IPS-18c (cell line): ENCODE measurements at regions not wholly inside any gene's neighbourhood (a gene's known extent, or its start where the extent isn't known, plus 50 kb on each side); places are given as distances from the start of the nearest gene placed in this dataset.

Experiments
- H3K4me3 ChIP-seq: 2 replicates; pipeline ENCODE4 v1.7.0; 2013; ENCODE audit warnings: low read depth, mild to moderate bottlenecking, low read length, moderate library complexity; ENCODE audit not compliant: insufficient read depth
- H3K9me3 ChIP-seq: one replicate; pipeline ENCODE4 v1.6.1; 2013; ENCODE audit warnings: mild to moderate bottlenecking, low read length, moderate library complexity; ENCODE audit not compliant: control insufficient read depth, insufficient read depth

DNA sequence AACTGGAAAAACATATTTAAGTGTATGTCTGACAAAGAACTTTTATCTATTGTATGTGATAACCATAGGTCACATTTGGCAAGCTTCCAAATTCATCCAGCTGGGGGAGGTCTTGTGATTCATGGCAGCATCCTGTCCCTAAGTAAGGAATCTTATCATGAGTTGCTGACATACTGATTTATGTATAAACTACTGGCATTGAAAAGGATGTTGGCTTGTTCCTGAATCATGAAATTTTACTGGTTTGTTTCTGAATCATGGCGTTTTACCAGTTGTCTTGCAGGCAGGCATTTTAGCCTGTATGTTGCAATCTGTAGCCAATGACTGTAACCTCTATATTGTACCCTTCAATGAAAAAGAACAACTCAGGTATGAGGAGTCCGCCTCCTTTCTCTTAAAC, 244.8 kb downstream of the IPO8 start:
- Histone ChIP-seq H3K4me3 (no peak overlapping the region), H3K9me3 (no peaks in the 10 kb centered on the region)

DNA sequence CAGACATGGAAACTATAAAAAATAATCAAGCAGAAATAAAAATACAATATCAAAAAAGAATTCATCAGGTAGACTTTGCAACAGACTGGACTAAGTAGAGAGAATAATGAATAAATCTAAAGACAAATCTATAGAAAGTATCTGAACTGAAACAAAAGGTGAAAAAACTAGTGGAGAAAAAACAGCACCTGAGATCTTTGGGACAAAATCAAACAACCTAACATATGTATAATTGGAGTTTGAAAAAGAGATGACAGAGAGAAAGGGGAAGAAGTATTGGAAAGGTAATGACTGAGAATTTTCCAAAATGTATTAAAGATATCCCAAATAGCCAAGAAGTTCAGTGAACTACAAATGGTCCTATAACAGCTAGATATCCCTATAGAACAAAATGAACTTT, 245.4 kb downstream of the IPO8 start:
- H3K9me3 ChIP-seq: no peaks in the 10 kb centered on the region
- H3K4me3 ChIP-seq: no peak overlapping the region

DNA sequence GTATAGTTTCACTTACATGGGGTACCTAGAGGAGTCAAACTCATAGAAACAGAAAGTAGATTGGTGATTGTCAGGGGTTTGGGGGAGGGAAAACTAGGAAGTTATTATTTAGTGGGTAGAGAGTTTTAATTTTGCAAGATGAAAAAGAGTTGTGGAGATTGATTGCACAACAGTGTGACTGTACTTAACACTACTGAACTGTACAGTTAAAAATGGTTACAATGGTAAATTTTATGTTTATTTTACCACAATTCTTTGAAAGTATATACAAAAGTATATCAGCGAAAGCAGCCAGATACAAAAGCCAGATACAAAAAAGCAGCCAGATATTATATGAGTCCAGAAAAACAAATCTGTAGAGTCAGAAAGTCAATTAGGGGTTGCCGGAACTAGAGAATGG, 247.6 kb downstream of the IPO8 start:
- no peak overlapping the region for H3K4me3 ChIP-seq
- H3K9me3 ChIP-seq: no peaks in the 10 kb centered on the region

DNA sequence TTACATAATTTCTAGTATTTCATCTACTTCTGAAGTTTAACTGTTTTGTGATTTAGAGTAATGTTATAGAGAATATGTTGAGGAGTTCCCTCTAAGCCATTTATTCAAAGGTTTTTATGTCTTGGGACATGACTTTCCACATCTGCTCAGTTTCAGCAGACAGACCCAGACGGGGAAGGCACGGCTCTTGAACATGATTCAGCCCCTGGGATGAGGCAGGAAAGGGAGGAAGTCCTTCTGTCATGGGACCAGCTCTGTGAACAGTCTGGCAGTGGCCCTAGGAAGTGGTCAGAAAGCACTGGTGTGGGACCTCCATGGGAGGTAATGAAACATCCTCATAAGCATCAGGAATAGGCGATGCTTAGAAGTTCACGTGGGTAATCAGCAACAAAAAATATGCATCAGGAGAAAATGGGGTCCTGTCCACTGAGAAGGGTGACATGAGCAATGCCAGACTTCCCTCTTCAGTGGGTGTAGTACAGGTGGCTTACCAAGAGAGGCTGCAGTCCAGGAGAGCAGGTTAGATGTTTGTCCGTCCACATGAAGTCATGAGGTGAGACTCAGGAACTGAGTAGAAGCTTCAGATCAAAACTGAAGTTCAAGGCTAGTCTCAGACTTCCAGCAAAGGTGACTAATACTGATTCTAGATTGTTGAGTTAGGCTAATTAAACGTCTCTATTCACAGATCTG, 248.5 kb downstream of the IPO8 start:
- Histone ChIP-seq H3K9me3 (no peaks in the 10 kb centered on the region), H3K4me3 (no peak overlapping the region)

DNA sequence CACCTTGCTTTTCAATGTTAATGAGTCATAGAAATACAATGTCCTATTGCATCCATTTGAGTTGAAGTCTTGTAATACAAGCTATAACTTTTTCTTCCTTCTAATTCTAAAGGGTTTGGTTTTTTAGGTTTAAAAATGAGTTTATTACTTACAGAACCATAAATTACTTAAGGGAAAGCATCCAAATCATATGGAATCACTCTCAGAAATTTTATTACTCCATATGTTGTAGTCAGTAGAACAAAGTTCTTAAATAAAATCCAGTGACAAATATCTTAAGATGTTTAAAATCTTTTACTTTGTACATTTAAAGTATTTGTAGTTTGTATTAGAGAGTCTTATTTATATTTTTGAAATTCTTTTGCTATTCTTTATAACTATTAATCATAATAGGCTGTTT, 253.2 kb downstream of the IPO8 start:
- no peak overlapping the region for H3K4me3 ChIP-seq
- no peaks in the 10 kb centered on the region for H3K9me3 ChIP-seq

DNA sequence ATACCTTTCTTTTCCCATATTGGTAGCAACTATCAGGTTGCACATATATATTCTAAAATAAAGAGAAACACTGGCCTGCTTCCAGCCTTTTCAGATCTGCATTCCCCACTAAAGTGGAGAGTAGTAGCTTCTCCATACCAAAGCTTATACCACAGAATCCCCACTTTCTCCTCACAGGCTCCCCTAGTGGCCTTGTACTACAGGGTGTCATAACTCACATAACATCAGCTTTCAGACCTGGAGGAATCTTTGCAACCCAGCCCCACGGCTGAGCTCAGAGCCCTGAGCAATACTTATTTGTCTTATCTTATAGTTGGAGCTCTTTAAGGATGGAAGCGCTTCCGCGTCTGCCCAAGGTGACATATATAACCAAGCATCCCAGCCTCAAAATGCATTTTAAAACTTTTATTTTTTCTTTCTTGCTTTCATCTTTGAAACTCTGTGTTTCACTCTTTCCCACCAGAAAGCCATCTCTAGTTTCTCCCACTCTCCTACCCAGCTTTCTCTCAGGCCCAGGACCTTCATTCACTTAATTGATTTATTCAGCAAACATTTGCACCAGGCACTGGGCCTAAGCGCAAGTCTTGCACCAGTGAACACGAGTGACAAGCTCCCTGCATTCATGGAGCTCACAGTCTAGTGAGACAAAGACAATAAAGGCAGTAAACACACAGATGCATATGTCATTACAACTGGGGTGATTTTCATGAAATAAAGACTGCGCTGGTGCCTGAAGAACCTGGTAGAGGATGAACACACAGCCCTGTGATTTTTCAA, 254.7 kb downstream of the IPO8 start:
- Histone ChIP-seq H3K9me3 (no peaks in the 10 kb centered on the region), H3K4me3 (no peak overlapping the region)

DNA sequence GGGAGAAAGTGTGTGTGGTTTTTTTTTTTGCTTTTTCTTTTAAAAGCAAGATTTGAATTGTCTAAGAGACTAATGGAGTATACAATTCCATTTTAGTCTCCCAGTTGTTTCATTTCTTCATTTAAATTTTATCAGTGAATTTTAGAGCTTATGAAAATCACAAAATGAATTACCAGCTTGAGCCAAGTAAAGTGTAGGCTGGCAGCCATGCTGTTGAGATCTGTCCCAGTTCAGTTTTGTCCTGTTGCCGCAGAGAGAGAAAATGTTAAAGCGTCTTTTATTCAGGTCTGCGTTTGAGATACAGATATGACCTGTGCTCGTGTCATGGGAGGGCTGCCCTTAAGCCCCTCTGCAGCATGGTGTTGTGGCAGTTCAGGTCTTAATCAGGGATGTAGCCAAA, 256.5 kb downstream of the IPO8 start:
- no peak overlapping the region for H3K4me3 ChIP-seq
- H3K9me3 ChIP-seq: no peaks in the 10 kb centered on the region

DNA sequence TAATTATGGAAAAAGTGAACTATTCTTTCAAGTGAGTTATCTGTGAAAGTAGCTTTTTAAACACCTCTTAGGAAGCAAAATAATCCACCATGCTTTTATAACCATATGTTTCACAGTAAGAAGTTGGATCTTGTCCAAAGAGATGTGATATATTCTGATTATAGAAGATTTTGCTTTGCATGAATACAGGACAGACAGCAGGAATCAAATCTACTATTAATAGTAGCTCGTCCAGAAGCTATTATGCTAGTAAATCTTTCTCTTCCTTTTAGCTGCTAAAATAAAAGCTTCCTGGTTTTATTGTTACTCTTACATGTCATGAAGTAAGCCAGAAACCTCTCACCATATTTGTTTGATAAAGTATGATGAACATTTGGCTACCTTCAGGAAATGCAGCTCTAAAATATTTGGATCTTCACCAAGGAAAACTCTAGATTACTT, 257.0 kb downstream of the IPO8 start:
- no peaks in the 10 kb centered on the region for H3K9me3 ChIP-seq
- no peak overlapping the region for H3K4me3 ChIP-seq

DNA sequence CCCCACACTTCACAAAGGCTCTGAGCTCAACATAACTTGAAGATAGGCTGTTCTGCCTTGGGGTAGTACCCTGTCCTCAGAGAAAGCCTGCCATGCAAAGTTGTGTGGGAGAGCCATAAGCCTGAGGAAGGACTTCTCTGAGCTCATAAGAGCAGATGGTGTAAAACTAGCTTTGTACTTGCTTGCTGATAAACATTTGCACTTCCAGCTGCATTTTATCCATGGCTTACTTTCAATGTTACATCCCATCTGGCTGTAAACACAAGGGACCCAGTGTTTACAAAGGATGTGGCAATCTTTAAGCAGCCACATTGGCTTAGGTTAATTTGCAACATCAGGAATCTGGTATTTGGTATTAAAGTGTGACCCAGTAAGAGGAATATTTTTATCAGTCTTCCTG, 258.1 kb downstream of the IPO8 start:
- H3K4me3 ChIP-seq: no peak overlapping the region
- no peaks in the 10 kb centered on the region for H3K9me3 ChIP-seq

DNA sequence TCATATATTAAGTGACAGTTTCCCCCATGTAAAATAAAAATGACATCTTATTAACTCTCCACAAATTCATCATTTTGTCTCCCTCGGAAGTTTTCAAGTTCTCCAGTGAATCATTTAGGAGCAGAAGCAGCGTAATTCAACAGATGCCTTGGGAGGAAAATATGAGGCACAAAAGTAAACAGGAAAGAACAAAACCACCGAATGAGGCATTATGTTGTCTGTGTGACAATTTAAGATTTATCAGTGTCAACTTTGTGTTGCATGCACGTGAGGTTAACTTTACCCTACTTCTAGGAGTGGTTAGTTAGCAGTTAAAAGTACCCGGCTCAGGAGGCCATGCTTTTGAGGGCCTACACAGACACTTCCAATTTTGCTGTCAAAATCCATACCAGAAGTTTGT, 258.6 kb downstream of the IPO8 start:
- H3K4me3 ChIP-seq: no peak overlapping the region
- no peaks in the 10 kb centered on the region for H3K9me3 ChIP-seq

DNA sequence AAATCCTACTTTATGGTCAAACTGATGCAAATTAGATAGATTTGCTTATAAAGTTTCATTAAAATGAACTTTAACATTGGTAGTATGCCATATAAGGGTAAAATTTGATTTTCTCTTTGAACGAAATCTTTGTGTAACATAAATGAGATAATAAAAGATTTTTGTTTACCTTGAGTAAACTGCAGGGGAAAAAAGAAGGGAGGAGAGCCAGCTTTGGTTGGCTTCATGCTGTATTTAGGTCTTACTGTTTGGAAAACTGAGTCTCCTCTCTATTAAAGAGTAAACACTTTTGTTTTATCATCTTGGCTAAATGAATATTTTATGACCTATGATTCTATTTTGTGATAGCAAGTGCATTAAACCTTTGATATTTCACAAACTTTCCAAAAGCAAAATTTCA, 267.6 kb downstream of the IPO8 start:
- H3K9me3 ChIP-seq: no peaks in the 10 kb centered on the region
- H3K4me3 ChIP-seq: no peak overlapping the region

DNA sequence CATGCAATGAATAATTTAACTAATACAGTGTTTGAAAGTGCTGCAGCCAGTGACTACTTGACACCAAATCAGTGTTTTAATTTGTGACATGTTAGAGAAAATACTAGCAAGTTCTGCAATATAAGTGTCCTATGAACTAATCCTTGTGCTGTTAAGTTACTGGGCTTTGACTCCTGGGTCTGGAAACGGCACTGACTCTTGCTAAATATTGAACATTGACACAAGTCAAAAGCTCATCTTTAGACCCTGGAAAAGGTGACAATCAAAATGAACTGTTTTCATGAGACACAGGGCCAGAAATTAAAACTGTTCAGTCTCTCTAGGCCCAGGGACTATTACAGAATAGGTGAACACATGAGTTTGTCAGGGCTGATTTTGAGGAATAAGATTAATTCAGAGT, 268.1 kb downstream of the IPO8 start:
- no peaks in the 10 kb centered on the region for H3K9me3 ChIP-seq

DNA sequence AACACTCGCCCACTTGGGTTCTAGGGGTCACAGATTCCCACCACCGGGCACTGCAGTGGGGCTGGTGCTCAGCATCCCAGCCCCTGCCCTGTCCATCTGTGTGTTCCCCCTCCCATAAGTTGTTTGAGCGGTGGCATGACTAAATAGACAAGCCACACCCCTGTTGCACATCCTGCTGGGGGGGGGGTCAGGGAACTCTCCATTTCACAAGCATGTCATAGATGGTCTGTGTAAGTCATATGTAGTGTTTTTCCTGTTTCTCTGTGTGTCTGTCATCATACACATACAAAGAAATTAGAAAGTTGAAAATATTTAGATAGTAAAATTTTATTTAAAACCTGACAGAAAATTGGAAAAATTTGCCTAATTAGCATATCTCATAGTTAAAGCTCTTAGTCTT, 270.2 kb downstream of the IPO8 start:
- H3K9me3 ChIP-seq: no peaks in the 10 kb centered on the region

More for the DNA sequence above, 268.1 kb downstream of the IPO8 start:
- H3K4me3 ChIP-seq: no peak overlapping the region

DNA sequence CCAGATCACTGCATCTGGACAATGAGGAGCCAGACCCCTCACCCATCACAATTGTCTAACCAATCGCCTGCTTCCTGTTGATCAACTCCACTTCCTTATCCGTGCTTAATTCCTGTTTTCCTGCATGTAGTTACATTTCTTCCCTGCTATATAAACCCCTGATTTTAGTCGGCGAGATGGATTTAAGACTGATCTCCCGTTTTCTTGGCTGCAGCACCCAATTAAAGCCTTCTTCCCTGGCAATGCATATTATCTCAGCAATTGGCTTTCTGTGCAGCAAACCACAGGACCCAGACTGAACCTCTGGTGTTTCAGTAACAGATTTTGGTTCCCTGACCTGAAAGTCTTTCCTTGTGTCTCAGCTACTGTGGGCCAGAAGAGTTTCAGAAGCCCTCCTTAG, 272.3 kb downstream of the IPO8 start:
- H3K9me3 ChIP-seq: no peaks in the 10 kb centered on the region
- no peak overlapping the region for H3K4me3 ChIP-seq

More for the DNA sequence above, 270.2 kb downstream of the IPO8 start:
- no peak overlapping the region for H3K4me3 ChIP-seq

DNA sequence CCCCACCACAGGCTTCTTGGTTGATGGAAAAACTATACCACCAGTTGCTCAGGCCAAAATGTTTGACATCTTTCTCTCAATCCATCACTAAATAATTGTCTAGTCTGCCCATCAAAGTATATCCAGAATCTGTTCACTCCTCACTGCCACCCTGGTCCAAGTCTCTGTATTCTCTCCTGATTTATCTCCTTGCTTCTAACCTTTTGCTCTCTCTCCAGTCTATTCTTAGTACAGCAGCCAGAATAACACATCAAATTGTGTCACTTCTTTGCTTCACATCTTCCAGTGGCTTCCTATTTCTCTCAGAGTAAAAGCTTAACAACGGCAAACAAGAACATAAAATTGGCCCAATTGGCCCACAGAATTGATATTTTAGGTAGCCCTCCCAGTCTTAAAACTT, 272.8 kb downstream of the IPO8 start:
- Histone ChIP-seq H3K4me3 (no peak overlapping the region), H3K9me3 (no peaks in the 10 kb centered on the region)

DNA sequence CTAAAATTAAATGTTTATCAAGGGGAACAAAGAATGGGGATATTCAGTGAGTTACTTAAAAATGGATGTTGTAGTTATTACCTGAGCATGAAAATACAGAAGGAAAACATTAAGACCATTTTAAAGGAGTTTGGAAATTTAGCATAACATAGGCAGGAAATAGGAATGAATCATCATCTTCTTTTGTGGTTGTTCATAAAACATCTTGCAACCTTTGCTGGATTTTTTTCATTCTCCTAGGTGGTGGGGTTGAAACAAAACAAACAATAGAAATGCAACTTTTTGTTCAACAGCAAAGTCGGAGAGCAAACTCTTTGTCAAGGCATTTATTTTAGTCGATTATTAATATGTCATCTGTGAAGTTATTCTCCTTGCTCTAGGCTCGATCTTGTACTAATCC, 275.1 kb downstream of the IPO8 start:
- Histone ChIP-seq H3K9me3 (no peaks in the 10 kb centered on the region), H3K4me3 (no peak overlapping the region)

DNA sequence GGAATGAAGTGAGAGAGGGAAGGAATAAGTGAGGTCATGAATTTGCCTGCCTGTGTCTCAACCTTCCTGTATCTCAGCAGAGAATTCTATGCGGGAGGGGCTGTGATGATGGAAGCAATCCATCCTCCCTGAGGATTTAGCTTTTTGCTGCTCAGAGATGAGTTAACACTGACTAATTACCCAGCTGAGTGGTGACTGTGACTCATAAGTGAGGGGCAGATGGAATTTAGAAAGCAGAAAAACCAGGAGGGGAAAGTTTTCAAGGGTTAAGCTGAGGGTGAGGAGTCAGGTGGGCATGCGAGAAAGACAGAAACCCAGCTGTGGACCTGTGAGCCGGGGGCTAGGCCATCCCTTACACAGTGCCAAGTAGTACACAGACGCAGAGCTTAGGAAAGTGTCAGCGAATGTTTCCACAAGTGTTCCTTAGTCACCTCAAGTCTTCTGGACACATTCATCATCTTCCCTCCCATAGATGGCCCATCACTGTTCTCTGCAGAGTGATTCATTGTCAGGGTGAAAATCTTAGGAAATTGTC, 277.9 kb downstream of the IPO8 start:
- H3K9me3 ChIP-seq: no peaks in the 10 kb centered on the region

DNA sequence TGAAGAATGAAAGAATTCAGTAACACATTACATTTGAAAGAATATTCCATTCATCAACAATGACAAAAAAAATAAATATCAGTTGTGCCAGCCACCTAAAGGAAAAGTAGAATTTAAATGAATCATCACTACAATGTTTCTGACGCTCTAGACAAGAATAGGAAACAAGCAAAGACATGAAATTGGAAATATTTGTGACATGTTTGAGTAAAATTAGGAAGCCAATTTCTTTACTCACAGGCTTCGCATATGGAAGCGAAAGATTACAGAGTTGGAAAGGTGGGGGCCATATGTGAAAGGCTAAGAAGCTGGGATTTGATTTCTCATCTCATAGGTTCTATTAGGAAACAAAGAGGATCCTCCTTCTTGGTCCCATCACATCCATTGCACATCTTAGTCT, 279.0 kb downstream of the IPO8 start:
- Histone ChIP-seq H3K9me3 (no peaks in the 10 kb centered on the region), H3K4me3 (no peak overlapping the region)

More for the DNA sequence above, 277.9 kb downstream of the IPO8 start:
- no peak overlapping the region for H3K4me3 ChIP-seq
